ENCODE measurements at regions not wholly inside any gene's neighbourhood (a gene's known extent, or its start where the extent isn't known, plus 50 kb on each side); places are given as distances from the start of the nearest gene placed in this dataset.

- TF ChIP-seq ZBTB10 (CRISPR knock-in tag; IDR thresholded peaks at IDR 0.05; ENCODE audit: borderline replicate concordance) = no peak
- TF ChIP-seq YEATS2 (CRISPR knock-in tag; IDR thresholded peaks at IDR 0.05; ENCODE audit: borderline replicate concordance) = no peak
These were observed 133.1 kb upstream of the PRDM1 start for GRCh38 chr6:105952772-105953690.
